ENCODE measurements at regions not wholly inside any gene's neighbourhood (a gene's known extent, or its start where the extent isn't known, plus 50 kb on each side); places are given as distances from the start of the nearest gene placed in this dataset.

DNA sequence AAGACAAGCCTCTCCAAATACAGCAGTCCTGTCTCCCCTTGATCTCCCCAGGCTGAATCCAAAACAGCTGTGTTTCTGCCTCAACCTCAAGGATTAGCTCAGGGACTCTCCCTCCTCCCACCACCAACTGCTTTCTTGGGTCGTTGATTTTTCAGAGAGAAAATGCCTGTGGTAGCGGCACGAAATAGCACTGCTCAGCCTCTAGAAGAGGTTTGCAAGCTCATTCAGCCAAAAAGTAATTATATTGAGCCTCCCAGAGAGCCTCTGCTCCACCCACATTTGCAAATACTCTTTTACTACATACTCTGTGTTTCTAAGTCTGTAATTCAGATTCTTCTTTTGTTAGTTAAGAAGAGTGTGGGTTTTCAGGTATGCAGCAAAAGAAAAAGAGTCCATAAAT lies 396.4 kb upstream of the TNP1 start:
- TF ChIP-seq, protein P1, sequence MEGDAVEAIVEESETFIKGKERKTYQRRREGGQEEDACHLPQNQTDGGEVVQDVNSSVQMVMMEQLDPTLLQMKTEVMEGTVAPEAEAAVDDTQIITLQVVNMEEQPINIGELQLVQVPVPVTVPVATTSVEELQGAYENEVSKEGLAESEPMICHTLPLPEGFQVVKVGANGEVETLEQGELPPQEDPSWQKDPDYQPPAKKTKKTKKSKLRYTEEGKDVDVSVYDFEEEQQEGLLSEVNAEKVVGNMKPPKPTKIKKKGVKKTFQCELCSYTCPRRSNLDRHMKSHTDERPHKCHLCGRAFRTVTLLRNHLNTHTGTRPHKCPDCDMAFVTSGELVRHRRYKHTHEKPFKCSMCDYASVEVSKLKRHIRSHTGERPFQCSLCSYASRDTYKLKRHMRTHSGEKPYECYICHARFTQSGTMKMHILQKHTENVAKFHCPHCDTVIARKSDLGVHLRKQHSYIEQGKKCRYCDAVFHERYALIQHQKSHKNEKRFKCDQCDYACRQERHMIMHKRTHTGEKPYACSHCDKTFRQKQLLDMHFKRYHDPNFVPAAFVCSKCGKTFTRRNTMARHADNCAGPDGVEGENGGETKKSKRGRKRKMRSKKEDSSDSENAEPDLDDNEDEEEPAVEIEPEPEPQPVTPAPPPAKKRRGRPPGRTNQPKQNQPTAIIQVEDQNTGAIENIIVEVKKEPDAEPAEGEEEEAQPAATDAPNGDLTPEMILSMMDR (IDR thresholded peaks at IDR 0.05; ENCODE audit: partially characterized antibody, unreplicated experiment): no peak
- Mint-ChIP-seq H3K4me1 (ENCODE audit: low read depth, unreplicated experiment) (no peaks in the 10 kb centered on the region), H3K27ac (ENCODE audit: unreplicated experiment) (no peak overlapping the region), H3K27me3 (ENCODE audit: unreplicated experiment) (no peaks in the 10 kb centered on the region), H3K4me3 (ENCODE audit: unreplicated experiment) (no peak overlapping the region), H3K36me3 (ENCODE audit: unreplicated experiment) (no peaks in the 10 kb centered on the region), H3K9me3 (ENCODE audit: unreplicated experiment) (no peaks in the 10 kb centered on the region)
- DNase-seq: no peak

DNA sequence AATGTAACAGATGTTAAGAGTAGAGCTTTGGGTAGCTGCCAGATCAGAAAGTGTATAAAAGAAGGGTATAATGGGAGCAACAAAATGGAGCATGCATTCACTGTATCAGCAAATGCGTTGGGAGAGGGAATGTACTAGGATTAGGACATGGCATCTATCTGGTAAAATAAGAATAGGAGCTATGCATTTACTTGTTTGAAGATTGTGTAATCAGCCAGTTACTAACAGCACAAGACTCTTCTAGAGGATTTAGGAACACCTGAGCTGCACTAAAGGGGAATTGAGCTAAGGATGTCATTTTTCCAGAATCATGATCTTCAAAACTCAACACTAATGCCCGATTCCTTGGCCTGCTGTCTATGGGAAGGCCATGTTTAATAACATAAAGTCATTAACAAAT lies 394.2 kb upstream of the TNP1 start:
- no peaks in the 10 kb centered on the region for H3K9me3 Mint-ChIP-seq (ENCODE audit: unreplicated experiment)
- H3K36me3 Mint-ChIP-seq (ENCODE audit: unreplicated experiment): no peaks in the 10 kb centered on the region
- no peak for DNase-seq
- no peak overlapping the region for H3K4me3 Mint-ChIP-seq (ENCODE audit: unreplicated experiment)
- H3K27me3 Mint-ChIP-seq (ENCODE audit: unreplicated experiment): no peaks in the 10 kb centered on the region
- TF ChIP-seq, protein P1 (IDR thresholded peaks at IDR 0.05; ENCODE audit: partially characterized antibody, unreplicated experiment): no peak
- no peaks in the 10 kb centered on the region for H3K4me1 Mint-ChIP-seq (ENCODE audit: low read depth, unreplicated experiment)
- no peak overlapping the region for H3K27ac Mint-ChIP-seq (ENCODE audit: unreplicated experiment)

DNA sequence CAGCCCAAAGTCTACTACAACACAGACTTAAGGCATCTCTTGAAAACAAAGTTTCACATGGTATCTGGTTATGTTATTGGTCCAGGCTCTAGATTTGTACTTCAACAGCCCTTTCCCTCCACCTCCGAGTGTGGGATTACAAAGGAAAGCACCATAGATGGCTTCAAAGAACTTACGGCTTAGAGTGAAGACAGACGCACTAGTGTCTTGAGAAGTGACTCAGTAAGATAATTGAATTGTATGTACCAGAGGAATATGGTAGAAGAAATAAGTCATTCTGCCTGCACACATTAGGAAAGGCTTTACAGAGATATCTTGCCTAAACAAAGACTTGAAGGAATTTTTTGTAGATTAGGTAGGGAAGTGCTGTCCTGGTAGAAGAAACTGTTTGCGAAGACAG lies 392.3 kb upstream of the TNP1 start:
- no peak overlapping the region for H3K4me3 Mint-ChIP-seq (ENCODE audit: unreplicated experiment)
- H3K9me3 Mint-ChIP-seq (ENCODE audit: unreplicated experiment): no peaks in the 10 kb centered on the region
- H3K27me3 Mint-ChIP-seq (ENCODE audit: unreplicated experiment): no peaks in the 10 kb centered on the region
- DNase-seq: no peak
- H3K36me3 Mint-ChIP-seq (ENCODE audit: unreplicated experiment): no peaks in the 10 kb centered on the region
- no peak overlapping the region for H3K27ac Mint-ChIP-seq (ENCODE audit: unreplicated experiment)
- H3K4me1 Mint-ChIP-seq (ENCODE audit: low read depth, unreplicated experiment): no peaks in the 10 kb centered on the region
- TF ChIP-seq, protein P1 (IDR thresholded peaks at IDR 0.05; ENCODE audit: partially characterized antibody, unreplicated experiment): no peak

DNA sequence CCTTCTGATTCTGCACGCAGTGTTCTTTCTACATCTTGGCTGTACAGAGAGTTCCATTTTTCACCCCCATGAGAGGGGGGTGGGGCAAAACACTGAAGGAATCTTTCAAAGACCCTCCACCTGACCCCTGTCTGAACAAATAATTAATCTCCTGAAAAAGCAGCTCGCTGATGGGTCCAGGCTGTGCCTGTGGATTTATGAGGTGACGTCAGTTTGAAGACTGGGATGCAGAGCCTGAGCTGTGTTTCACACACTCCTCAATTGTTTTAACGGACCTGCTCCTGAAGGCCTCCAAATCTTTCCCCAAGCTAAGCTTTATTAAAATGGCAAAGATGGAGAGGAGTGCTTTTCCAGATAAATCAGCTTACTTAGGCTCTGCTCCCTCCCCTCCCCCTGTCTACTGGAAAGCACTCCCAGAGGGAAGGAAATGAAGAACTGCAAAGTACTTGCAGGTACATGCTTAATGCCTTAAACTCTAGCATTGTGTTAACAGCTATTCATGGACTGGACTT lies 390.2 kb upstream of the TNP1 start:
- Mint-ChIP-seq H3K4me3 (ENCODE audit: unreplicated experiment) (no peak overlapping the region), H3K27me3 (ENCODE audit: unreplicated experiment) (no peaks in the 10 kb centered on the region), H3K9me3 (ENCODE audit: unreplicated experiment) (no peaks in the 10 kb centered on the region), H3K36me3 (ENCODE audit: unreplicated experiment) (no peaks in the 10 kb centered on the region), H3K4me1 (ENCODE audit: low read depth, unreplicated experiment) (no peaks in the 10 kb centered on the region), H3K27ac (ENCODE audit: unreplicated experiment) (no peak overlapping the region)
- TF ChIP-seq, protein P1 (IDR thresholded peaks at IDR 0.05; ENCODE audit: partially characterized antibody, unreplicated experiment): no peak
- DNase-seq: no peak

DNA sequence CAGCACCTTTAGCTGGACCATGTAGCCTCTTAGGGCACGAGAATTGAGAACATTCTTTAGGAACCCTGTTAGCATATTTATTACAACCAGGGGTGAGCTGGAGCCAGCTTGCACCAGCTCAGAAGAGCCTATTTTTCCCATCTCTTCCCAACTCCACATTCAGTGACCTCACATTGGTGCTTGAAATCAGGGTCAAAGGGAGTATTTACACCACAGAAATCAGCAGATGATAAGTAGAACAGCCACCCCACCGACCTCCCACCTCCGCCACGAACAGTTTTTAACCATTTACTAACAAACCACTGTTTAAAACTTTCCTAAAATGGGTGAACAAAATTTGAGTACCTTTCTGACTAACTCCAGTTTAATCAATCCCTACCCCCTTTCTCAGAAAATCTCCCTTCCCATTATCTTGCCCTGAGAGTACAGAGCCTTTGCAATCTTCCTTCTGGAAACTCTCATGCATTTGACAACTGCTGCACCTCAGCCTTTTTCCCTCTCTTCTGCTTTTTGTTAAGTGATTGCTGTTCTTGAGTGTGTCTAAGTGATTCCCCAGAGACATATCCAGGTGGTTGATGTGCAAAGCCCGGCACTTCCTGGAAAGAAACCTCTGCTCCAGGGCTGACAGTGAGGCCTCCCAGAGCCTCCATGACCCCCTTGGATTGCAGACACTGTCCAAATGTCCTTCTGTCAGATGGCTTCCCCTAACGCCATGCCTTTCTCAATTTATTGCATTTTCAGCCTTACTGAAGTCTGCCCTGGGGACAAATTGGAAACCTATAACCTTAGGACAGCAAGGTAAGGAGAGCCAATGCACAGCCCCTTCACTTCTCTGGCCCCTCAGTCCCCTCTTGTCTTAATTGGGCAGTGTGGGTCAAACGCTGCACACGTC lies 389.5 kb upstream of the TNP1 start:
- Mint-ChIP-seq H3K4me1 (ENCODE audit: low read depth, unreplicated experiment) (peaks cover 2% of the 10 kb centered on the region), H3K9me3 (ENCODE audit: unreplicated experiment) (no peaks in the 10 kb centered on the region), H3K4me3 (ENCODE audit: unreplicated experiment) (no peak overlapping the region), H3K27ac (ENCODE audit: unreplicated experiment) (no peak overlapping the region), H3K27me3 (ENCODE audit: unreplicated experiment) (no peaks in the 10 kb centered on the region), H3K36me3 (ENCODE audit: unreplicated experiment) (no peaks in the 10 kb centered on the region)
- DNase-seq: no peak
- TF ChIP-seq, protein P1 (IDR thresholded peaks at IDR 0.05; ENCODE audit: partially characterized antibody, unreplicated experiment): no peak

Measured in glutamatergic neuron (in vitro differentiated cells).